GM12873 (cell line): ENCODE measurements at regions not wholly inside any gene's neighbourhood (a gene's known extent, or its start where the extent isn't known, plus 50 kb on each side); places are given as distances from the start of the nearest gene placed in this dataset.

Experiments
- TF ChIP-seq, protein P1 (sequence below): IDR thresholded peaks from 2 replicates; pipeline ENCODE4 v1.5.1; 2012; ENCODE audit warnings: low read depth, mild to moderate bottlenecking, moderate library complexity, low read length, control low read depth; ENCODE audit not compliant: insufficient read depth; ENCODE audit errors: missing control alignments

DNA sequence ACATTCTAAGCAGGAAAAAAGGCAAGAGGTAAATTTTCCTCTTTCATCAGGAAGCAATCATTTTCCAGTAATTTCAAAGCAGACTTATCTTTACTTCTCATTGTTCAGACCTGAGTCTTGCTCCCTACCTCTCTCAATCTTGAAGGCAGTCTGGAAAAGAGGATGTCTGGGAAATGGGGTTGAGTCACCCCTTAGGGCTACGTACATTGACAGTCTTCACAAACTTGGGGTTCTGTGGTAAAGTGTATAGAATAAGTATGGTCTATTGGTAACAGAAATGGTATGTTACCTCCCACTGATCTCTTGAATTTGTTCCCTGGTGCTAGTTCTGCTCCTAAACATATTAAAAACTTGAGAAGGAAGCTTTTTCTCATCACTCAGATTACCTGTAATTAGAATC lies 361.3 kb downstream of the SS18 start:
- TF ChIP-seq, protein P1, sequence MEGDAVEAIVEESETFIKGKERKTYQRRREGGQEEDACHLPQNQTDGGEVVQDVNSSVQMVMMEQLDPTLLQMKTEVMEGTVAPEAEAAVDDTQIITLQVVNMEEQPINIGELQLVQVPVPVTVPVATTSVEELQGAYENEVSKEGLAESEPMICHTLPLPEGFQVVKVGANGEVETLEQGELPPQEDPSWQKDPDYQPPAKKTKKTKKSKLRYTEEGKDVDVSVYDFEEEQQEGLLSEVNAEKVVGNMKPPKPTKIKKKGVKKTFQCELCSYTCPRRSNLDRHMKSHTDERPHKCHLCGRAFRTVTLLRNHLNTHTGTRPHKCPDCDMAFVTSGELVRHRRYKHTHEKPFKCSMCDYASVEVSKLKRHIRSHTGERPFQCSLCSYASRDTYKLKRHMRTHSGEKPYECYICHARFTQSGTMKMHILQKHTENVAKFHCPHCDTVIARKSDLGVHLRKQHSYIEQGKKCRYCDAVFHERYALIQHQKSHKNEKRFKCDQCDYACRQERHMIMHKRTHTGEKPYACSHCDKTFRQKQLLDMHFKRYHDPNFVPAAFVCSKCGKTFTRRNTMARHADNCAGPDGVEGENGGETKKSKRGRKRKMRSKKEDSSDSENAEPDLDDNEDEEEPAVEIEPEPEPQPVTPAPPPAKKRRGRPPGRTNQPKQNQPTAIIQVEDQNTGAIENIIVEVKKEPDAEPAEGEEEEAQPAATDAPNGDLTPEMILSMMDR = no peak

DNA sequence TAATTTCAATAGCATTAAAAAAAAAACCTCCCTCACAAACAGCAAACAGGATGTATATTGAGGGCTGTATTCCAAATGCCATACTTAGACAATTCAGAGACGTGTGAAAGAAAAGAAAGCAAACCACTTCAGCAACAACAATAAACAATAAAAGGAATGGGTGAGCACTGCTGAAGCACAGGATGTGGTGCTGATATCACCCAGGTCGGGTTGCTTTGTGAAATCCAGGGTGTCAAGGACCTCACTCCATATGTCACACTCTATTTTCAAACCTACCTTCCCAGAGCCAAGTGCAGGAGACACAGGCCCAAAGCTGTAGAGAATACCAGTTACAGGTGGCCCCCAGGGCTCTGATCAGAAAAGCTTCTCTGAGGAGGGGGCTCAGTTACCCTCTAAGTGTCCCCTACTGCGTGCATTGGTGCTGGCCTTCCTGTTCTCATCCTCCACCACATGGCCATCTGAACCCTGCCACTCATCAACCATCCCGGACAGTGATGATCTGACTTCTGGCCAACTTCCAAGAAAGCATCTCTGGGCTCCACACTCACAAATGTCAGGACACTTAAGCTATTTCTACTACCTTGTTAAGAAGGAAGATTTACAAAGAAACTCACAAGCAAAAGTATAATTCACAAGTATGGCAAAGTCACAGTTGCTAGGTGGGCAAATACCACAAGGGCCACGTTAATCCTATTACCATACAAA lies 363.0 kb downstream of the SS18 start:
- TF ChIP-seq, protein P1 = no peak

DNA sequence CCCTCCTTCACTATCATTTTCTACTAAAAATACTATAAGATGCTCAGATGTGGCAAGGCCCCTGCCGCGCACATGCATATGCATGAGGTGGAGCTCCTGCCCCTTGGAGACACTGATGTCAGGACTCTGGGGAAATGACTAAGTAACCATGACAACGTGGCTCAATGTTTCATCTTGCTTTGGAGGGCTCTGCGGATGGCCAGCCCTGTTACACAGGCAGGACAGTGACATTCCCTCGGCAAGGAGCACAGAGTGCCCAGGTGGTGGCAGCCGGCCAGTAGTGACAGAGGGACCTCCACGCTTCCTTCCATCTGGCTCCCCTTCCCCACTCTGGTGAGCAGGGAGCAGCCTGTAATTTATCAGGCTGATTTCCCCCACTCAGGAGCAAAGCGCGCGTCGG lies 364.1 kb downstream of the SS18 start:
- TF ChIP-seq, protein P1 = no peak

DNA sequence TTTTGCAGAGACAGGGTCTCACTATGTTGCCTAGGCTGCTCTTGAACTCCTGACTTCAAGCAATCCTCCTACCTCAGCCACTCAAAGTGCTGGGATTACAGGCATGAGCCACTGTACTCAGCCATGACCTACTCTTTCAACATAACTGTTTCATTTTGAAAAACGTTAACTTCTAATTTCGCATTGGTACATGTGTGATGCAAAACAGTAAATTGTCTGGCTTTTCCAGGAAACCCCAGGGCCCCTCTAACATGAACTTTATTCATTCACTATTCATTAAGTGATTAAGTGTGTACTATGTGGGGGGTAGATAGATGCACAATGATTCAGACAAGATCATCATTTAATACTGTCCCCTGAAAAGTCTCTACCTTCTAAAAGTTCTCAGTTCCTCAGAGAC lies 364.9 kb downstream of the SS18 start:
- TF ChIP-seq, protein P1 = no peak

DNA sequence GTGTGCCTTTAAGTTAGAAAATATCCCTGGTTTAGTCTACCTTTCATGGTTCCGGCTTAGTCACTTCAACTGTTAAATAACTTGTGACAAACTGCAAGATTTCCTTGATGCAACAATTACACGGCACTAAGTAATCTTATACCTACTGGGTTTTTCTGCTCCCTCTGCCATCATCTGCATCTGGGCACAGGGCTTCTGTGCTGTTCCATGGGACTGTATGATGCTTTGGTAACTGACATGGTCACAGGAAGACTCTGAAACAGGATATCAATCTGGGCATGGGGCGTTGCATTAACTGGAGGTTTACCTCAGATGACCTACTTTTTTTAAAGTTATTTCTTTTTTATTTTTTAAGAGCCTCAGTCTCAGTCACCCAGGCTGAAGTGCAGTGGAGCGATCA lies 365.4 kb downstream of the SS18 start:
- TF ChIP-seq, protein P1 = no peak

DNA sequence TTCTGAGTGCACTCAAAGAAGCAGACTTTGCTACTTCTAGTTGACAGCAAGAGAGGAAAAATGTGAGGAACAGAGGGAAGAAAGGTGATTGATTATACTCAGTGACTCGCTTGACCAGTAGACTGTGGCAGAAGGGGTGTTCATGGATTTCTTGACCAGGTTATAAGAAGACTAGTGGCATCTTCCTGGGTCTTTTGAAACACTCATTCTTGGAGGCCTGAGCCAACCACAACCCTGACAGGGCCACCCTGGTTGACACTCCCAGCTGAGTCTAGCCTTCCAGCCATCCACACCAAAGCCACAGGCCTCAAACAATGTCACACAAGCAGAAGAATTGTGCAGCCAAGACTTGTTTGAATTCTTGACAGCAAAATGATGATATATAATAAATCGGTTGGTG lies 366.3 kb downstream of the SS18 start:
- TF ChIP-seq, protein P1 = no peak

DNA sequence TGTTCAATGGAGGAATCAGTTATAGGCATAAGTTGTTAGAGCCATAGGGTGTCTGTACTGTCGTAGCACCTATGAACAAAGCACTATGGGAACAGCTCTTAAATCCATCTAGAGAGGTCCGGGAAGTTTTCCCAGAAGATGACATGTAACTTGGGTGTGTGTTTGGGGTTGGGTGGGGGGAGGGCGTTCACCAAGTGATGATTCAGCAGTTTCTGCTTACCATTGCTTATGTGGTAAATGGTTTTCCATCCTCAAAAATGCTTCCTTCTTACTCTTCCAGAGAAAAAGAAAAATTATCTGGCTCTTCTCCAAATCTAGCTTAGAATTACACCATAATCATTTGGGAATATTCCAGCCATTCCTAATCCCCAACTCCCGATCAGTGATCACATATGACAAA lies 361.1 kb upstream of the ZNF521 start:
- TF ChIP-seq, protein P1 = no peak
